Activated CD4-positive, alpha-beta T cell treated with anti-CD3 and anti-CD28 coated beads for 48 hours (primary cell): ENCODE measurements at regions not wholly inside any gene's neighbourhood (a gene's known extent, or its start where the extent isn't known, plus 50 kb on each side); places are given as distances from the start of the nearest gene placed in this dataset.
"Not testable (repeated sequence)": the region's sequence is repeated elsewhere in the genome, so short reads cannot be mapped to it uniquely, and the experiment has no call there.

ENCODE experiments used
- DNase-seq: peaks from one replicate; pipeline ENCODE4 v3.0.0-alpha.2; 2020

- DNase-seq: not testable (repeated sequence)
Observed at GRCh38 chr4:123605797-123606196, 209.2 kb downstream of the SPRY1 start.

GRCh38 chr4:123606336-123606735 is 209.7 kb downstream of the SPRY1 start:
- DNase-seq: no peak

GRCh38 chr4:123606946-123607542 is 210.4 kb downstream of the SPRY1 start:
- DNase-seq: no peak

GRCh38 chr4:123609829-123610228 is 213.2 kb downstream of the SPRY1 start:
- DNase-seq: no peak

GRCh38 chr4:123613586-123614344 is 217.2 kb downstream of the SPRY1 start:
- DNase-seq: no peak

GRCh38 chr4:123615901-123616300 is 219.3 kb downstream of the SPRY1 start:
- DNase-seq: no peak

GRCh38 chr4:123616951-123617461 is 220.4 kb downstream of the SPRY1 start:
- peak; percentile 15 for DNase-seq

GRCh38 chr4:123617791-123618190 is 221.2 kb downstream of the SPRY1 start:
- no peak for DNase-seq

GRCh38 chr4:123618606-123619005 is 222.0 kb downstream of the SPRY1 start:
- no peak for DNase-seq

- DNase-seq: no peak
Observed at GRCh38 chr4:123619326-123619725, 222.7 kb downstream of the SPRY1 start.

GRCh38 chr4:123619895-123620294 is 223.3 kb downstream of the SPRY1 start:
- no peak for DNase-seq

GRCh38 chr4:123621072-123621705 is 224.6 kb downstream of the SPRY1 start:
- DNase-seq: no peak

- DNase-seq: no peak
Observed at GRCh38 chr4:123622572-123622971, 226.0 kb downstream of the SPRY1 start.

GRCh38 chr4:123623611-123624010 is 227.0 kb downstream of the SPRY1 start:
- DNase-seq: no peak

GRCh38 chr4:123624959-123625358 is 228.4 kb downstream of the SPRY1 start:
- DNase-seq: no peak

GRCh38 chr4:123628288-123628687 is 231.7 kb downstream of the SPRY1 start:
- DNase-seq: no peak

GRCh38 chr4:123631786-123632692 is 235.4 kb downstream of the SPRY1 start:
- DNase-seq: no peak

GRCh38 chr4:123632693-123633030 is 236.1 kb downstream of the SPRY1 start:
- DNase-seq: no peak

- DNase-seq: no peak
Observed at GRCh38 chr4:123638834-123639233, 242.2 kb downstream of the SPRY1 start.

GRCh38 chr4:123640271-123640670 is 243.7 kb downstream of the SPRY1 start:
- DNase-seq: no peak

GRCh38 chr4:123640824-123641223 is 244.2 kb downstream of the SPRY1 start:
- no peak for DNase-seq

GRCh38 chr4:123643691-123644090 is 247.1 kb downstream of the SPRY1 start:
- no peak for DNase-seq

GRCh38 chr4:123649250-123649644 is 252.7 kb downstream of the SPRY1 start:
- DNase-seq: no peak
